H54 (cell line): ENCODE measurements at regions not wholly inside any gene's neighbourhood (a gene's known extent, or its start where the extent isn't known, plus 50 kb on each side); places are given as distances from the start of the nearest gene placed in this dataset.

Source experiments
- DNase-seq: peaks from one replicate; pipeline ENCODE4 v3.0.0; 2011; ENCODE audit warnings: low spot score, mixed read lengths; ENCODE audit not compliant: insufficient read length
- FAIRE-seq: peaks from 3 replicates; lab custom pipeline; 2011; peaks lifted over from hg19 to GRCh38; lab: Jason Lieb, UNC
- POLR2A ChIP-seq: IDR thresholded peaks from 2 replicates; pipeline ENCODE4 v1.6.1; 2011; ENCODE audit warnings: low read depth, mild to moderate bottlenecking, low read length

DNA sequence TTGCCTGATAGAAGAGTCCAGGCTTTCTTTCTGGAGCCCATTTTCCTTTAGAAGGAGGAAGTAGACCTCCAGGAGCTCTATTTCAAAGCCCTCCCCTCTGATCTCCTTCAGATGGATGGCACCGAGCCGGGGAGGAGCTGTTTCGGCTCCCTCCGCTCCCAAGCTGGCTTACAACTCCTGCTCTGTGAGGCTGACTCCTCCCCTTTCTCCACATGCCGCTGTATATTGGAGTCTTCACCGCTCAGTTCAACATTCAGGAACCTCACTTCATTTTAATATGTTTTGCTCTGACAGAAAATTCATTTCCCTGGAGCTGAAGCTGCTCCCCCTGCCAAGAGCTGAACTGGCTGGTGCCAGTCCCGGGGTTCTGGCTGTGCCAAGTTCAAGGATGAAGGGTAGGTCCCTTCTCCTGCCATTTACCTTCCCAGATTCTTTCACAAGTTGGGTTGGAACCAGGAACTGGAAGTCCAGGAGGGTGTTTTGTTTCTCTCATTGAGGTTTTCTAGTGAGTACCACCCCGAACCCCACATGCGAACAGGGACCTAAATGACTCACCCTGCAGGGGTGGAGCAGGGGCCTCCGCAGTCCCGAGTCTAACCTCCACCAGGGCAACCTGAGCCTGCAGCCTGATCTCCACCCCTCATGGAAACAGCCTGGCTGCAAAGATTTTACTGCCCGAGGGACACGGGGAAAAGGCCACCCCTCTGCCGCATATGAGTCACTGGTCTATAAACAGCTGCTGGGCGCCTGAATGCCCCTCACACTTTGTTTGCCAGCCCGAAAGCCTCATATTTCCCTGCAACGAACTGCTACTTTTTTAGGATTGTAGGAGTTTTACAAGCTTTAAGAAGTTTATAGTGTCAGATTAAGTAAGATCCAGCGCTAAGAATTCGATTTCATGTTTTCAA lies 68.6 kb upstream of the FOXA2 start:
- no peak for DNase-seq
- TF ChIP-seq POLR2A = no peak
- FAIRE-seq = no peak

DNA sequence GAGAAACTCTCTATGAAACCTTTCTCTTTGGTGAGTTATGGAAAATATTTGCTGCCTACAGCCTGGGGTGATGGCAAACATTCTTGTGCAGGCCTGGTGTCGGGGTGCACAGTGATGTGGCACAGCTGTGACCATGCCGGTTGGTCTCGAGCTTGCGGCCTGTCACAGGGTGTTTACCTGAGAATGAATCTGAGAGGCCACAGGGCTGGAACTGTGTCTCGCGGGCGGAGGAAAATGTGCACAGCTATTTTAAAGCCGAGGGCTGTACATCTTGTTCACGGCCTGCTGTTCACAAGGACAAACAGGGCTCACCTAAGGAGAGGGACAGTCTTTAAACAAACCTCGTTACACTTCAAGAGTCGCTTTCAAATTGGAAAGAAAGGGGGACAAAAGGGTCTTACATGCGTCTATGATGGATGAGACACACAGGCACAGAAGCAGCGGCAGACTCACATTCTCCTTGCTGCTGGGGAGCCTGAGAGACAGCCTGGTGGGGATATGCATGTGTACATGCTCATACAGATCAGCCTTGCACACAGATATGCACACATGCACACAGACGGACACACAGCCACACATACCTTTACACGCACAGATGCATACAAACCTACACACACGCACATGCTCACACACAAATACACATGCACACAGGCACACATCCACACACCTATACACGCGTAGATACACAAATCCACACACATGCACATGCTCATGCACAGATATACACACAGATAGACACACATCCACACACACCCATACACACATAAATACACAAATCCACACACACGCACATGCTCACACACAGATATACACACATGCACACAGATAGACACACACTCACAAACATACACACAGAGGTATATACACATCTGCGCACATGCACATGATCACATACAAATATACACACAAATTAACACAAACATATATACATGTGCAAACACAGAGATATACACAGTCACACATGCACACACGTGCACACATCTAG lies 69.6 kb upstream of the FOXA2 start:
- FAIRE-seq = no peak
- no peak for DNase-seq
- no peak for TF ChIP-seq POLR2A

DNA sequence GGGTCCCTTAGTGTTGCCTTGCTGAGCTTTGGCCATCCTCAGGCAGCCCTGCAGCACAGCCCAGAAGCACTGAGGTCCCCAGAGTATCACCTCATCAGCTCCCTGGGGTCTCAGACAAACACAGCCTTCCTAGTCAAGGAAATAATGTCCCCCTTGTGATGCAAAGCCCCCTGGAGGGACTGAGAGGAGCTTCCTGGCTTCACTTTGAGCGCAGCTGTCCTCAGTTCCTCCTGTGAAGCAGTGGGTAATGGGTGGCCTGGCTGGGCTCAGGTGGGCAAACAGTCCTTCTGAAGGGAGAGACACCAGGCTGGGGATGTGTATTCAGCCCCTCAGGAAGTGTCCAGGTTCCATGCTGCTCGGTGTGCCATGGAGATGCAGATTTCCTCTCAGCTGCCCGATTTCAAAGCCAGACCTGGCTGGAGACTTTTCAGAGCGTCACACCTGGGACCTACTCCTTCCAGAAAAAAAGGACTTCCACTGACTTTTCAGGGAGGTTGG lies 79.2 kb upstream of the FOXA2 start:
- no peak for TF ChIP-seq POLR2A
- DNase-seq (no peak), FAIRE-seq (no peak)

DNA sequence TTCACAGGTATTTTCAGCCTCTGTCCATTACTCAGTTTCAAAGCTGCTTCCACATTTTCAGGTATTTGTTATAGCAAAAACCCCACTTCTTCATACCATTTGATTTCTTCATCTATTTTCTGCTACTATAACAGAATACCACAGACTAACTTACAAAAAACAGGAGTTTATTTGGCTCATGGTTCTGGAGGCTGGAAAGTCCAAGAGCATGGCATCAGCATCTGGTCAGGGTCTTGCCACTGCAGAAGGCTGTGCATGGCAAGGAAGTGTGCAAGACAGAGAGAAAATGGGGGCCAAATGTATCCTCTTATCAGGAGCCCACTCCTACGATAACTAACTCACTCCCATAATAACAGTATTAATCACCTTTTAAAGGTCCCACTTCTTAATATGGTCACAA lies 82.8 kb upstream of the FOXA2 start:
- FAIRE-seq (no peak), DNase-seq (no peak)
- TF ChIP-seq POLR2A = no peak

DNA sequence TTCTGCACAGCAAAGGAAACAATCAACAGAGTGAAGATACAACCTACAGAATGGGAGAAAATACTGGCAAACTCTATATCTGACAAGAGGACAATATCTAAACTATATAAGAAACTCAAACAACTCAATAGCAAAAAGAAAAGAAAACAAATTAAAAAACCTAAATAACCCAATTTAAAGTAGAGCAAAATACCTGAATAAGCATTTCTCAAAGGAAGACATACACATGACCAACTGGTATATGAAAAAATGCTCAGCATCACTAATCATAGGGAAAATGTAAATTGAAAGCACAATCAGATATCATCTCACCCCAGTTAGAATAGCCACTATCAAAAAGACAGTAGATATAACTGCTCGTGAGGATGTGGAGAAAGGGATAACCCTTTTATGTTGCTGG lies 87.8 kb upstream of the FOXA2 start:
- FAIRE-seq = no peak

DNA sequence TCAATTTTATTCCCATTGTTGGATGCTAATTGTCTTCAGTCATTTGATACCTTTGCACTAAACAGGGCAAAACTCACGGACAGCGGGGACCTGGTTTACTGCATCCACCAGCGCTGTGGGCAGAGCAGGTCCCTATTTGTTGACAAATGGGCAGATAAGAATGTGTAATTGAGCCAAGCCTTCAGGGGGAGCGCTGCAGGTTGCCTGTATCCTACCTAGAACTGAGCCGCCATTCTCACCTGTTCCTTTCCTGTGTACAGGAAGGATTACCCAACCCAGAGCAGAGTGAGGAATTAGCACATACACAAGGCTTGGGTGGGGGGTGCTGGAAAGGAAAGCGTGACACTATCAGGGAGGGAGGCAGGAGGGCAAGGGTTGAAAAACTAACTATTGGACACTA lies 89.1 kb upstream of the FOXA2 start:
- FAIRE-seq (no peak), DNase-seq (no peak)
- no peak for TF ChIP-seq POLR2A

More for the DNA sequence above, 87.8 kb upstream of the FOXA2 start:
- DNase-seq = no peak
- no peak for TF ChIP-seq POLR2A

DNA sequence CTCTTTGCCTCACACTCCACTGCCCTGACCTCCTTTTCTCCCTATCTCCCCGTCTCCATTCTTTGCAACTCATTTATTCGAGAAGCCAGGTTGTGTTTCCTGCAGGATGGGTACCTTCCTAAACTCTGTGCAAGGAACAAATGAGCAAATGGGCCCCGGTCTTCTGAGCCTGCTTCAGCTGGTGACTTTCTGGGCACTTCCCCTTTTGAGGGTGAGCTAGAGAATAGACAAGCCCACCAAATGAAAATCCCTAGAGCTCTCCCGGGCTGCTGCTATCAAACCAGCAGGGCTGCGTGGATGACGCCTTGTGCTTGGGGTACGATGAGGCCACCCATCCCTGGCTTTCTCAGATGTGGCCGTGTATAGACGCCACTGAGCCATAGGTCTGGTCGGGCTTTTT lies 91.0 kb upstream of the FOXA2 start:
- TF ChIP-seq POLR2A = no peak
- no peak for FAIRE-seq
- DNase-seq = no peak

DNA sequence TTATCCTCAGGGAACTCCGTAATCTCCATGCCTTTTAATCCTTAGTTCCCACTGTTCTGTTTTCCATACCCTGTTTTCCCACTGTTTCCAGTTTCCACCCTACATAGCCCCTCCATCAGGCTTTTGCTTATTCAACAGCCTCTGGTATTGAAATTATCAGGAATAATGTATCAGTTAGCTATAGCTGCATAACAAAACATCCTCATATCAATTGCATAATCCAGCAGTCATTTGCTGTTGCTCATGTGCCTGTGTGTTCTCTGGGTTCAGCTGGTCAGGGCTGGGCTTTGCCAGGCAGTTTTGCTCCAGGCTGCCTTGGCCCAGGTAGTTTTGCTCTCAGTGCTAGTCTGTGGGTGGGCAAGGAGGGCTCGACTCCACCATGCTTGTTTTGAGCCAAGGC lies 94.3 kb upstream of the FOXA2 start:
- no peak for DNase-seq
- FAIRE-seq = no peak
- TF ChIP-seq POLR2A = no peak

DNA sequence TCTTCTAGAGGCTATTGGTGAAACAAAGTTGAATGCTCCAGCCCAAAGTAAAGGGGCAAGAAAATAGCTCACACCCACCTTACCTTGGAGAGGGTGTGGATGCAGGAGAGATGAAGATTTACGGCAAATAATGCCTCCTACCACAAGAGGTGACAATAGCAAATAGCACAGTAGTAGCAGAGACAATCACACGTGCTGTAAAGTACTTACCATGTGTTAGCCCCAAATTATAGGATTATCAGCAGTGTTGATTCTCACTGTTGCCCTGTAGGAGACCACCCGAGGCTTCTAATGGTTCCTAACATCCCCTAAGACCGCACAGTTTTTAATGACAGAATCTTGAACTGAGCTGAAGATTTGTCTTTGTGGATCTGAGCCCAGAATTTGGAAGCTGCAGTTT lies 94.8 kb upstream of the FOXA2 start:
- FAIRE-seq (no peak), DNase-seq (no peak)
- no peak for TF ChIP-seq POLR2A

DNA sequence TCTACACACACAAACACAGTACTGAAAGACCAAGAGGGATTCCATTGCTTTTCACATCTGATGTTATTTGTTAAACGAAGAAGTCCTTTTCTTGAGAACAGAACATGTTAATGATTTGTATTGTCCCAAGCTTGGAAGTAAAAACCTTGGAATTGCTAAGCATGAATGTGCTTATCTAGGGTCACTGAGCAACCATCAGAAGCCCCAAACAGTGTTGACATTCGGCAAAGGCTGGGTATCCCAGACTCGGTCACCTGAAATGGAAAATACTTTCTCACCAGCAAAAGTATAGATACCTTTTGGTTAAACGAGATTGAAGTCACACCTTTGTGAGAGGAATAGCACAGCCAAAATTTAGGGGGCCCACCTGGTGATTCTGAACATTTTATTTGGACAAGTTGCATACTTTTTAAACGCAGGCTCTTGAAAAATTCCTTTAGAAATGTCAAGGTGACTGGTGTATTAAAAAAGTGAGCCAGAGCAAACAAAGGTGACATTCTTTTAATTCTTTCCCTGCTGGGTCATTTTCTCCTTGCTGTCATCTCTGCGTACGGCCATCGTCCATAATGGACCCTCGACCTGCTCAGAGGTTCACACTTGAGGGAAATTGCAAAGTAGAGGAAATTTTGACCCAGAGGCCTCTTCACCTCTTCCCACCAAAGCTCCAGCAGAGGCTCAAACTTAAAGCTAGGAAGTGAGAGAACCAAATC lies 95.8 kb upstream of the FOXA2 start:
- DNase-seq (no peak), FAIRE-seq (no peak)
- no peak for TF ChIP-seq POLR2A

DNA sequence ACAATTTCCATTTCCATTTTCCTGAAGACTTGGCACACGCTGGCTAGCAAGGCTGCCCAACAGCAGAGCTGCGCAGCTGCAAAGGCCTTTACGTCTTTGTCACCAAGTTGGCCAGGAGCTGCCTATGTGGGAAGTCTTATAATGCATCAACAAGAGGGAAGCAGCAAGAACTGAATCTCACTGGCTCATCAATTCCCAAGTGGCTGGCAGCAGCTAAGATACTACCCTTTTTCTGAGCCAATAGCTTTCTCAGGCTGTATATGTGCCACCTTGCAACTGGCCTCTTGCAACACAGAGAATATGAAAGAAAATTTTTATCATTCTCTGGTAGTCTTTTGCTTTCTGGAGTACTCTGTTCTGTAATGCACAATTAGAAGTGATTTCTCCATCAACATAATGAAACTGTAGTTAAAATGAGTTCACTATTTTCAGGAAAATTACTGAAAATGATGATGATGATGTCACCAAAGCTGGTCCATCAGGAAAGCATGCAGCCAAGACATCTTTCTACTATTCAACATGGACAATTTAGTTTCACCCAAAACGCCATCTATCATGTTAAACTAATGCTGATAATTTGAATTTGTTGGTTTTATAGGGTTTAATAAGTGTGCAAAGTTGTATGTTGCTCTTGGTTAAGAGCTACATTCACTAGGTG lies 97.3 kb upstream of the FOXA2 start:
- FAIRE-seq (no peak), DNase-seq (no peak)
- TF ChIP-seq POLR2A = no peak

DNA sequence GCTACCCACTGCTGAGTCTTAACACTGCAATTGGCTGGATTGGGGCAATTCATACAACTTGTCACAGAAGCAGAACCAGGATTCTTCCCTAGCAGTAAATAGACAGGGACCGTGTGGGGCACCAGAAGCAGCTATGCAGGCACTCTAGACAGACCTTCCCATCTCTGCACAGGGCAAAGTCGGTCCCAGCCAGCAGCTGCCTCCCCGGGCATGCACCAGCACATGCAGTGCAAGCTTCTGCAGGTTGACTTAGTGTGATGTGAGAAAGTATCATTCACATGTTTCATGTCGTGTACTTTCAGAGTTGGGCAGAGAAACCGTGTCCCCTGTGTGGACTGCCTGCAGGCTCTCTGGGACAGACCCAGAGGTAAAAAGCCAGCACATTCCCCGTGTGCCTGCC lies 98.0 kb upstream of the FOXA2 start:
- no peak for DNase-seq
- no peak for FAIRE-seq
- TF ChIP-seq POLR2A = no peak
